Activated T-cell treated with anti-CD3 and anti-CD28 coated beads, Interleukin-2, amount 50 U/mL, for 4 hours (primary cell): ENCODE measurements at regions not wholly inside any gene's neighbourhood (a gene's known extent, or its start where the extent isn't known, plus 50 kb on each side); places are given as distances from the start of the nearest gene placed in this dataset.
"Not testable (repeated sequence)": the region's sequence is repeated elsewhere in the genome, so short reads cannot be mapped to it uniquely, and the experiment has no call there.

Experiments
- ATAC-seq, 2 donors: fragments of 200-7000 bp; cut with Tn5 transposase; one replicate each; pipeline ENCODE4 v1.10.0; 2021
- DNase-seq: peaks from one replicate; pipeline ENCODE4 v3.0.0-alpha.2; 2020
- H3K27me3 Mint-ChIP-seq: one replicate; pipeline ENCODE4 v1.8.0; 2021; ENCODE audit warnings: low read depth, mixed read lengths
- H3K36me3 Mint-ChIP-seq: one replicate; pipeline ENCODE4 v1.8.0; 2022; ENCODE audit warnings: mixed read lengths; ENCODE audit not compliant: insufficient read depth
- H3K4me1 Mint-ChIP-seq: one replicate; pipeline ENCODE4 v1.8.0; 2021; ENCODE audit warnings: low read depth, mixed read lengths
- H3K4me3 Mint-ChIP-seq: one replicate; pipeline ENCODE4 v1.8.0; 2021; ENCODE audit warnings: mild to moderate bottlenecking, moderate library complexity, mixed read lengths
- H3K9me3 Mint-ChIP-seq: one replicate; pipeline ENCODE4 v1.8.0; 2021; ENCODE audit warnings: mixed read lengths

DNA sequence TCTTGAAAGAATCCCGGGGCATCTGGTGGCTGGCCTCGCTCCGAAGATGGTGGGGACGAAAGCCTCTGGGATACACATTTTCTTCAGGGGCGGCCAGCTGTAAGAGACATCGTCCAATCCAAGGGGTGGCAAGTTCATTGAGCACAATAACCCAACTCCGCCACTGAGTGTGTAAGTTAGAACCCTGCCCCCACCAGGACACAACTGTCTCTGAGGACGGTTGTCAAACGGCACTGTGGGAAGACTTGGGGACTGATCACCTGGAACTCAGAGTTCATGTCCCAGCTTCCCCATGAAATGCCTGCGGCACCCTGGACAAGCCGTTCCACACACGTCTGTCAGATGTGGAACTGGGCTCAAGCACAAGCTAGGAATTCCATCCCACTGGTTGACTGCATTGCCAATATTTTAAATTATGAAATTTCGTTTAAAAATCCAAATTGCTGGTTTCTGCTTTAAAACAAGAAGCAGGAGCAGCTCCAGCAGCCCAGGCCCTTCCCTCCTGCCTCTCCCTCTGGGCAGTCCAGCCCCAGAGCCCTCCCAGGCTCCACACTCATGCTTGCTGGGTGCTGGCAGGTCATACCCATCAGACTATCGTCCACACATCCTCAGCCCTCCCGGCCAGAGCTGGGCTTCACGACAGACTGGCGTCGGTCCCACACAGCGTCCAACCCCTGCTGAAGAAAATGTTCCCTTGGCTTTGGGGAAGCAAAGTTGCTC, 80.9 kb upstream of the AFDN start:
- H3K4me3 Mint-ChIP-seq: no peak overlapping the region
- no peaks in the 10 kb centered on the region for H3K9me3 Mint-ChIP-seq
- no peak for ATAC-seq
- no peaks in the 10 kb centered on the region for H3K4me1 Mint-ChIP-seq
- no peak for DNase-seq
- H3K27me3 Mint-ChIP-seq: peaks cover 5% of the 10 kb centered on the region
- no peaks in the 10 kb centered on the region for H3K36me3 Mint-ChIP-seq

DNA sequence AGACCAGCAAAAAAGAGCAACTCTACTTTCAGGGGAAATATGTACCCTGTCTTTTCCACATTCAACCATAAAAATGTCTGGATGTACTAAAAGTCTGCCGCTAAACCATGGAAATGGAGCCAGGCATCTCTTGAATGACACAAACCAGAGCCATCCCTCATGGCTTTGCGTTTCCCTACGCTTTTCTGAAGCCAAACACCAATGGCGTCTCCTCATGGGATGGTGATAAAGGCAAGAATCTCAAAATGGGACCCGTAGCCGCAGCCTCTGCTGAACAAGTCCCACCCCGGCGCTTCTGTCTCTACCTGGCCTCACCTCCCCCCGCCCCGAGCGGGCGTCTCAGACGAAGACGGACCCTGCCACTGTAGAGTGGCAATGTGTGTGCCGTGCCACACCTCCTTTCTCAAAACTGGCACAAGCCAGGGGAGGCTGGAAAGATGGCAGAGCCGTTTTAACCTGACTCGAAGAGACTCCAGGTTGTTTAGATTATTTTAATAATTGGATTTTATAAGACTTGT, 80.3 kb upstream of the AFDN start:
- Mint-ChIP-seq H3K4me3 (no peak overlapping the region), H3K4me1 (no peaks in the 10 kb centered on the region), H3K36me3 (no peaks in the 10 kb centered on the region), H3K9me3 (no peaks in the 10 kb centered on the region), H3K27me3 (peaks cover 5% of the 10 kb centered on the region)
- ATAC-seq (no peak), DNase-seq (no peak)

DNA sequence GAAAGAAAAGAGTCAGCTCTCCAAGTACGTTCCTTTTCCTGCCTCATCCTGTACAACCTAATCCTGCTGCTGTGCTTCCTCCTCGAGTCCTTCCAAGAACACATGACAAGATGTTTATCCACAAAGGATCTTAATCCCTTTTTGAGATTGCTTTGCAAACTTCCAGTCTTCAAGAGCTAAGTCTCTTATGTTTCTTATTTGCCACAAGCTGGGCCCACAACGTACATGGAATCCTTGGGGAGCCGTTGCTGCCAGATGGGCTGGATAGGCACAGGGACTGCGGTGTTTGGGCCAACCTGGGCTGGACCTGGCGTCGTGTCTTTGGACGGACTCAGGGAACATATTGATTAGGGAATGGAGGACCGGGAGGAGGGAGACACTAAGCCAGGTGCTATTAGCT, 79.7 kb upstream of the AFDN start:
- no peak for DNase-seq
- no peak overlapping the region for H3K4me3 Mint-ChIP-seq
- H3K36me3 Mint-ChIP-seq: no peaks in the 10 kb centered on the region
- no peak for ATAC-seq
- no peaks in the 10 kb centered on the region for H3K9me3 Mint-ChIP-seq
- H3K4me1 Mint-ChIP-seq: no peaks in the 10 kb centered on the region
- peaks cover 5% of the 10 kb centered on the region for H3K27me3 Mint-ChIP-seq

DNA sequence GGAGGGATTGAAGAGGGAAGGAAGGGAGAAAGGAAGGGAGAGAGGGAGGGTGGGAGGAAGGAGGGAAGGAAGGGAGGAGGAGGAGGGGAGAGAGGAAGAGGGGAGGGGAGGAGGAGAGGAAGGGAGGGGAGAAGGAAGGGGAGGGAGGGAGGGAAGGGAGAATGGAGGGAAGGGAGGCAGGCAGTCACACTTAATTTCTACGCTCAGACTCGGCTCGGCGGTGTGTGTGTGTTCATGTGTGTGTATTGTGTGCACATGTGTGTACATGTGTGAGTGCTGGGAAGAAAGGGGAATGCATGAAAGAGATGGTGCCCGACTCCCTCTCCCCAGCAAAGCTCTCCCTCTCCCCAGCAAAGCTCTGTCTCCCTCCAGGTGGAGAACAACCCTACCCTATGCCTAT, 79.1 kb upstream of the AFDN start:
- no peak for DNase-seq
- Mint-ChIP-seq H3K9me3 (no peaks in the 10 kb centered on the region), H3K4me3 (no peak overlapping the region), H3K36me3 (no peaks in the 10 kb centered on the region), H3K4me1 (no peaks in the 10 kb centered on the region), H3K27me3 (peaks cover 5% of the 10 kb centered on the region)
- no peak for ATAC-seq

- H3K9me3 Mint-ChIP-seq: no peaks in the 10 kb centered on the region
- H3K4me1 Mint-ChIP-seq: no peaks in the 10 kb centered on the region
- ATAC-seq: no peak
- no peaks in the 10 kb centered on the region for H3K36me3 Mint-ChIP-seq
- H3K27me3 Mint-ChIP-seq: peaks cover 5% of the 10 kb centered on the region
- no peak overlapping the region for H3K4me3 Mint-ChIP-seq
- no peak for DNase-seq
Measured at GRCh38 chr6:167748046-167748445, 78.7 kb upstream of the AFDN start.

DNA sequence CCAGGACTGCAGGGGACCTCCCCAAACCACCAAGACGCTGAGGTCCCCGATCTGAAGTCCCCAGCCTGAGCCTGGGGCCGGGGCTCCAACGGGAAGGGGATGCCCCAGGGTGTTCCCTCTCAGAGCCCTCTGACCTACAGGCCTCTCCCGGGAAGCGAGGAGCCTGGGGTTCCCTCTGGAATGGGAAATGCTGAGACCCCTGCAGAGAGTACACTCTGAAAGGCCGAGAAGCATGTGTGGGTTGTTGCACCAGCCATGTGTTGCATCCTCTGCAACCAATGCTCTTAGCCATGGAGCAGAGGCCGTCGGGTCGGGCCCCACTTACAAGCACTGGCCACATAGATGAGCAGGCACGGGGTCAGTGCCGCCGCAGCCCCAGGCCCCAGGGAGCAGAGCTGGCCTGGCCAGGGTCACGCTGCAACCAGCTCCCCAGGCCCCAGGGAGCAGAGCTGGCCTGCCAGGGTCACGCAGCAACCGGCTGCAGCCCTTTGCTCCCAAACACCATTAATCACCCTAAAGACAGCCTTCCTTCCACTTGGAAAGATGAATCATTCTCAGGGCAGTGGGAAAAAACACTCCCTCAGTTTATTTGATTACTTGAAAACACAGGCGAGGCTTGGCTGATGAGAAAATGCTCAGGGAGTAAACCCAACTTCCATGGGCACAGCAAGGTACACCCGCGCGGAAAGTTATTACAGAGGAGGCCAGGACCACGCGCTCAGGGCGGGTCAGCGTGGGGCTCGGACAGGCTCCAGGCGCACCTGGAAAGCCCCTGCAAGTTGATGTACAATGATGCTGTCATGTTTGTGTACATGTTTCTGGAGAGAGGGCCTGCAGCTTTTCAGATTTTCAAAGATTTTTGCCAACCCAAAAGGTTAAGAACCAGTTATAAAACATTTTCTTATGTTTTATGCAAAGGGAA, 78.0 kb upstream of the AFDN start:
- DNase-seq (no peak), ATAC-seq (no peak)
- Mint-ChIP-seq H3K27me3 (peaks cover 5% of the 10 kb centered on the region), H3K4me1 (no peaks in the 10 kb centered on the region), H3K36me3 (no peaks in the 10 kb centered on the region), H3K4me3 (no peak overlapping the region), H3K9me3 (no peaks in the 10 kb centered on the region)

DNA sequence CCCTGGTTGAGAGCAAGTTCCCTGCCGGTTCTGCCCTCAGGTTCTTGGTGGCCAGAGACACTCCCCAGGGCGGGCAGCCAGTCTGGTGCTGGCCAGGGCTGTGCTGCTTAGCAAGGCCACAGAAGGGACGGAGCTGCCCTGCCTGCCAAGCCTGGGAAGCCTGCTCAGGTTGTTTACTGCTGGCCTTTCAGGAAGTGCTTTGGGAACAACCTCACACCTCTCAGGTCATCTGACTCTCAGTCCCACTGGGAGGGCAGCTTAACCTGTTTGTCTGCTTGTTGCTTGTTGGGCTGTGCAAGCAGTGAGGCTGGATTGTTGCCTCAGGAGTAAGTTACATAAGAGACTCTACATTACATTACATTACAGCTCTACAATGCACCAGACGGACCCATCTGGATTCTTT, 75.8 kb upstream of the AFDN start:
- no peak for DNase-seq
- no peaks in the 10 kb centered on the region for H3K36me3 Mint-ChIP-seq

DNA sequence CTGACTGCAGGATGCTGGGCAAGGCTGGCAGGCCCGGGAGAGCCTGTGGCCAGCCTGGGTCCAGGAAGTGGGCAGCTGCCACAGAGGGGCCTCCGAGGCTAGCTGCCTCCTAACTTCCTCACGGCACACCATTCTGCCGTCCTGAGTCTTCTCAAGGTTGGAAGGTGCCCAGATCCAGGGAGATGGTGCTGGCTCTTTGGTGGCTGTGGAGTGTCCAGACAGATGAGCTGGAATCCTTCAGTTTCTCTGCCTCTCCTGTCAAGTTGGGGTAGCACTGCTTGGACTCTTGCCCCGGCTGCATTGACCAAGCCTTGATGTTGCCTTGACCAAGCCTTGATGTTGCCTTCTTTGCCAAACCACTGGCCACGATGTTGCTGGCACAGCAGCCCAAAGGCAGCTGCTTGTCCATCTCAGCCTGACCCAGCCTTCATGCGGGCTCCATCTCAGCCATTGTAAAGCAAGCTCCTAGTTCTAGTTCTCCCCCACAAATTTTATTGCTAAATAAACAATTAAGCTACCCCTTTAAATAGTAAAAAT, 75.1 kb upstream of the AFDN start:
- Mint-ChIP-seq H3K27me3 (peaks cover 3% of the 10 kb centered on the region), H3K36me3 (no peaks in the 10 kb centered on the region), H3K4me3 (no peak overlapping the region), H3K4me1 (no peaks in the 10 kb centered on the region), H3K9me3 (no peaks in the 10 kb centered on the region)
- DNase-seq (no peak), ATAC-seq (no peak)

More for the DNA sequence above, 75.8 kb upstream of the AFDN start:
- Mint-ChIP-seq H3K4me3 (no peak overlapping the region), H3K4me1 (no peaks in the 10 kb centered on the region), H3K9me3 (no peaks in the 10 kb centered on the region), H3K27me3 (peaks cover 5% of the 10 kb centered on the region)
- no peak for ATAC-seq

- H3K9me3 Mint-ChIP-seq, H3K4me3 Mint-ChIP-seq, DNase-seq, H3K27me3 Mint-ChIP-seq, ATAC-seq, H3K36me3 Mint-ChIP-seq, H3K4me1 Mint-ChIP-seq: not testable (repeated sequence)
Measured at GRCh38 chr6:167753281-167753680, 73.4 kb upstream of the AFDN start.

DNA sequence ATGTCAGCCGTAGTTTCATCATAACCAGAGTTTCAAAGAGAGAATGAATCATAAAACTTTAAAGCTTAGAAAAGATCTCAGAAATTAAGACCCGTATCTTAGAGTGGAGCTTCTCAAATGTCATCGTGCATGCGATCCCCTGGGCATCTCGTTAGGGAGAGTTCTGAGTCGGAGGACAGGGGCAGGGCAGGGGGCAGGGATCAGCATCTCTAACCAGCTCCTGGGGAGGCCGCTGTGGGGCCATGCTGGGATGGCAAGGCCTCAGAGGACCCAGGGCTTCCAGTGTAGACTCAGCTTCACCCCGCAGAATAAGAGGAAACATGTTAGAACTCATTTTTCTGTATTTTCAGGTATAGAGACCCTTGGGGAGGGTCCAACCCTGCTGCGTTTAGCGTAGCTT, 72.0 kb upstream of the AFDN start:
- peaks cover 4% of the 10 kb centered on the region for H3K27me3 Mint-ChIP-seq
- no peaks in the 10 kb centered on the region for H3K9me3 Mint-ChIP-seq
- DNase-seq (no peak), ATAC-seq (no peak)
- no peaks in the 10 kb centered on the region for H3K36me3 Mint-ChIP-seq
- no peaks in the 10 kb centered on the region for H3K4me1 Mint-ChIP-seq
- no peak overlapping the region for H3K4me3 Mint-ChIP-seq

GRCh38 chr6:167755461-167755860, 71.2 kb upstream of the AFDN start:
- H3K4me3 Mint-ChIP-seq: no peak overlapping the region
- H3K36me3 Mint-ChIP-seq: no peaks in the 10 kb centered on the region
- DNase-seq (no peak), ATAC-seq (no peak)
- peaks cover 4% of the 10 kb centered on the region for H3K27me3 Mint-ChIP-seq
- H3K9me3 Mint-ChIP-seq: no peaks in the 10 kb centered on the region
- H3K4me1 Mint-ChIP-seq: no peaks in the 10 kb centered on the region

DNA sequence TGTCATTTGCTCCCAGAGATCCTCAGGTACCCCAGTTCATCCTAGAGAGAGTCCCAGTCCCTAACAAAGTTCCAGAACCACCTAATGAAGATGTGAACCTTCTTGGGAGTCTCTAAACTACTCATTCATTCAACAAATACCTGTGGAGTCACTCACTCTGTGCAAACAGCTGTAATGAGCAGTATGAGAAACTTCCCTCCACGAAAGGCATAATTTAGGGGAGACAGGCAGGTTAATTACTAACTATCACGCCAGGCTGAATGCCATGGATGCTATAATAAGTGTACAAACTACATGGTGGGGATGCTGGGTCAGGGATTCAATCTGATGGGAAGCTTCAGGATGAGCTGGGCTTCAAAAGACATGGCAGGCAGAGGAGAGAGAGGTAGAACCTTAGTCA, 70.1 kb upstream of the AFDN start:
- Mint-ChIP-seq H3K36me3 (no peaks in the 10 kb centered on the region), H3K9me3 (no peaks in the 10 kb centered on the region), H3K4me1 (no peaks in the 10 kb centered on the region), H3K27me3 (peaks cover 4% of the 10 kb centered on the region), H3K4me3 (no peak overlapping the region)
- DNase-seq (no peak), ATAC-seq (no peak)

- H3K4me1 Mint-ChIP-seq: no peaks in the 10 kb centered on the region
- no peaks in the 10 kb centered on the region for H3K36me3 Mint-ChIP-seq
- H3K27me3 Mint-ChIP-seq: peaks cover 4% of the 10 kb centered on the region
- H3K9me3 Mint-ChIP-seq: no peaks in the 10 kb centered on the region
- DNase-seq (no peak), ATAC-seq (no peak)
- no peak overlapping the region for H3K4me3 Mint-ChIP-seq
Measured at GRCh38 chr6:167757249-167757648, 69.5 kb upstream of the AFDN start.

GRCh38 chr6:167757821-167758220, 68.9 kb upstream of the AFDN start:
- H3K9me3 Mint-ChIP-seq: no peaks in the 10 kb centered on the region
- no peaks in the 10 kb centered on the region for H3K36me3 Mint-ChIP-seq
- DNase-seq (no peak), ATAC-seq (no peak)
- H3K27me3 Mint-ChIP-seq: peaks cover 4% of the 10 kb centered on the region
- no peaks in the 10 kb centered on the region for H3K4me1 Mint-ChIP-seq
- no peak overlapping the region for H3K4me3 Mint-ChIP-seq
